Fibroblast of peridontal ligament (primary cell): ENCODE measurements at regions not wholly inside any gene's neighbourhood (a gene's known extent, or its start where the extent isn't known, plus 50 kb on each side); places are given as distances from the start of the nearest gene placed in this dataset.
"Not testable (repeated sequence)": the region's sequence is repeated elsewhere in the genome, so short reads cannot be mapped to it uniquely, and the experiment has no call there.

Experiments
- DNase-seq: peaks from one replicate; pipeline ENCODE4 v3.0.0-alpha.2; 2010; ENCODE audit errors: extremely low read depth

DNA sequence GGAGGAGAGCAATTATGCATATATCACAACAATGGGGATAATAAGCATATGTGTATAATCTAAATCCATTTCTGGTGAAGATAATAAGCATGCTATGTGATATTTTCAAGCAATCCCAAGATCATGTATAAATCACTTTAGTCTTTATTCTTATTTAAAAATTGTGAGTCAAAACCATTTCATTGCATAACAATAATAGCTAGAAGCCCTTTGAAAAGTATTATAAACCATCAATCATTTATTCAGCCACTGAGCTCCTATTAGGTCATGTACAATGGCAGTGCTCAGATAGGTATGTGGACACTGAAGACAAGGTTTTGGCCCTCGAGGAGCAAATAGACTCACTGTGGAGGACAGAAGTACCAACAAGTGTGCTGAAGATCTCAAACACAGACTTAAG lies 113.1 kb downstream of the CDCA7 start:
- no peak for DNase-seq

- no peak for DNase-seq
Observed at GRCh38 chr2:173468266-173468793, 113.7 kb downstream of the CDCA7 start.

GRCh38 chr2:173472112-173472511 lies 117.4 kb downstream of the CDCA7 start:
- DNase-seq: no peak

DNA sequence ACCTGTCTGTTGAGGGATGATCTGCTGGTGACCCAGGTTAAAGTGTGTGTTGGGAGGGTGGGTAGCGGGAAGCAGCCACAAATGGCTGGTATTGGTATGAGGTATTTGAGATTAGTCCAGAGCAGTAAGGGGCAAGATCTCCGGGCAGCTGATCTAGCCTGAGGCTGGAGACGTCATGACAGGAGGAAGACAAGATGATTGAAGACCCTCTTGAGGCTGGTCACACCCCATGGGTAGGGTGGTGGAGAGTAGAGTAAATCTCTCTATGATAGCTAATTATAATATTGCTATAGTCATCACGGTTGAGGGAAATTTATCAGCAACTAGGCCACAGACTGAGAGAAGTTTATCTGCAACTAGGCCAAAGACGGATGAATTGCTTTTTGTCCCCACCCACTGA lies 128.5 kb downstream of the CDCA7 start:
- DNase-seq: no peak

DNA sequence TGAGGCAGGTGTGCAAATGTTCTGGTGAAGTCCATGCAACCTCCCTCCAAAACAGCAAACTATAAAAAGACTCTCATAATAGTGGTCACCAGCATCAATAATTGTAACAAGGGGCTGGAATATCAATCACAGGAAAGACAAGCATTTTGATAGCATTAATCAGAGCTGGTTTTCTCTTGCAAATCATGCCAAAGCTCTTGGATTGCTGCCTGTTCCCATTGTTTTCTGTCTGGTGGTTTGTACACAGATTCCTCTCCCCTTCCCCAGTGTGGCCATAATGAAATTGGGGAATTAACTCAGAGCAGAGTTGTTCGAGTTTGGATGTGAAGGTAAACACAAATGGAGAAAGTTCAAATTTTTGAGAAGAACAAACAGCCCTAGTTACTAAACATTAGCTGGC lies 134.2 kb downstream of the CDCA7 start:
- no peak for DNase-seq

GRCh38 chr2:173491418-173491817 lies 136.7 kb downstream of the CDCA7 start:
- no peak for DNase-seq

DNA sequence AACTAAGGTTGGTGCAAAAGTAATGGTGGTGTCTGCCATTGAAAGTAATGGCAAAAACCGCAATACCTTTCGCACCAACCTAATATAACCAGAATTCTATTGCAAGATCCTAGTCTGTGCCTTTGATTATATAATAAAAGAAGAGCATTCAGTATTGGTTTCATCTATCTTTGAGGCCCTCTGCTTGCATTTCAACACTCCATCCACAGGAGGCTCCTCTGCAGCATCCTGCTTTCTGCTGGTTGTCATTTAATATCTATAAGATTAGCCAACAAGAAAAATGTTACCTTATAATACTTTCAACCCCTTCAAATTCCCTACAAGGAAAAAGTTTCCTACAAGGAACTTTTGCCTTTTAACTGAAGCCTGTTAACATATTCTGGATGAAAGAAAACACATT lies 139.2 kb downstream of the CDCA7 start:
- peak; percentile 9 for DNase-seq

GRCh38 chr2:173496746-173497145 lies 142.1 kb downstream of the CDCA7 start:
- DNase-seq: peak; percentile 75

GRCh38 chr2:173500953-173501352 lies 146.3 kb downstream of the CDCA7 start:
- DNase-seq: no peak

DNA sequence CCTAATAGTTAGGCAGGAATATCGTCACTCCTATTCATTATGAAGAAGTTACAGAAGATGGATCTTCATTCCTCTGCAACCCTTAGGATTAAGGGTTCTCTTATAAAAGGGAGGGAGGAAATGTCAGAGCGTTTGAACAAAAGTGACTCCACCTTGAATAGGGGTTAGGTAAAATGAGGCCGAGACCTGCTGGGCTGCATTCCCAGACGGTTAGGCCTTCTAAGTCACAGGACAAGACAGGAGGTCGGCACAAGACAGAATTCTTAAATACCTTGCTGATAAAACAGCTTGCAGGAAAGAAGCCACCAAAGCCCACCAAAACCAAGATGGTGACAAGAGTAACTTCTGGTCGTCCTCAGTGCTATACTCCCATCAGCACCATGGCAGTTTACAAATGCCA lies 147.6 kb downstream of the CDCA7 start:
- no peak for DNase-seq

DNA sequence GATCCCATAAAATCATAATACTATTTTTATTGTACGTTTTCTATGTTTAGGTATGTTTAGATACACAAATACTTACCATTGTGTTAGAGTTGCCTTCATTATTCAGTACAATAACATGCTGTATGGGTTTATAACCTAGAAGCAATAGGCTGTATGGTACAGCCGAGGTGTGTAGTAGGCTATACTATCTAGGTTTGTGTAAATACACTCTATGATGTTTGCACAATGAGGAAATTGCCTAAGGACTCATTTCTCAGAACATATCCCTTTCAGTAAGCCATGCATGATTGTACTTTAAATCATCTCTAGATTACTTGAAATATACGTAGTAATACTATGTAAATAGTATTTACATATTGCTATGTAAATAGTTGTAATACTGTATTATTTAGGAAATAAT lies 156.7 kb downstream of the CDCA7 start:
- no peak for DNase-seq

DNA sequence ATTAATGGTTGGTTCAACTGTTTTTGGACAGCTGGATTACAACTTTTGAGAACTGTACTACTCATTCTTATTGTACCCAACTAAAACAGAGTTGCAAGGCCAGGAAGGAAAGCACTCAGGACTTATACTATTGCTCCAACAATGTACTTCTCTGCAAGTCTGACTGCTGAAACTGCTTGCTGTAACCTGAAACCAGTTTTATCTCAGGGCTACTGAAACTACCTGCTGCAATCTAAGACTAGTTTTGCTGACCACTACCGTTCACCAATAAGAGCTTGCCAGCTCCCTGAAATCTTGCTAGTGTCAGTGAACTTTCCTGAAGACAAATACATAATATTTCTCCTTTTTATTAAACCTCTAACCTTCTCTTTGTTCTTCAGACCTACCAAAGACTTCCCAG lies 157.3 kb downstream of the CDCA7 start:
- no peak for DNase-seq

DNA sequence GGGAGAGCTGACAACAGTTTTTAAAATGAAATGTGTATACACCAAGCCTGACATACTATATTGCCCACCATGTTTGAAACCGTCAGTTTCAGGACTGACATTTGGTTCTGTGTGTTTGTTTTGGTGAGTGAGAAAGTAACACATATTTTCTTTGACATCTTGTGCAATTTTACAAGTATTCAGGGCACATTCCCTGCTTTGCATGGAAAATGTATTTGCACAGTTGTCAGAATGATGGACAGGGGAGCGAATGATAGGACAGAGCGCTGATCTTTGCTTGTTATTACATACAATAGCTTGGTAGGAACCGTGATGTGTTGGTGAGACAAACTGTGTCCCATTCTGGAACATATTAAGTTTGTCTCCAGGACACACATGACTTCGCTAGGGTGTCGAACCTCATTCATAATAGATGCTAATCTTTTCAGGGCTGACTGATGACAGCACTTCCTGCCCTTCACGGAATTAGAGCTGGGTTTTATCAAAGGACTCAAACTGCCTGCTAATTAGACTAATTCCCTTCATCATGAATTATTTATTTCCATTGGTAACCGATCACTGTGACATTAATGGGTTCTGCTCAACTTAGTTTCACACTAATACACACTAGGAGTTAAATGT lies 158.5 kb downstream of the CDCA7 start:
- DNase-seq: no peak

- no peak for DNase-seq
Observed at GRCh38 chr2:173520918-173521317, 166.2 kb downstream of the CDCA7 start.

DNA sequence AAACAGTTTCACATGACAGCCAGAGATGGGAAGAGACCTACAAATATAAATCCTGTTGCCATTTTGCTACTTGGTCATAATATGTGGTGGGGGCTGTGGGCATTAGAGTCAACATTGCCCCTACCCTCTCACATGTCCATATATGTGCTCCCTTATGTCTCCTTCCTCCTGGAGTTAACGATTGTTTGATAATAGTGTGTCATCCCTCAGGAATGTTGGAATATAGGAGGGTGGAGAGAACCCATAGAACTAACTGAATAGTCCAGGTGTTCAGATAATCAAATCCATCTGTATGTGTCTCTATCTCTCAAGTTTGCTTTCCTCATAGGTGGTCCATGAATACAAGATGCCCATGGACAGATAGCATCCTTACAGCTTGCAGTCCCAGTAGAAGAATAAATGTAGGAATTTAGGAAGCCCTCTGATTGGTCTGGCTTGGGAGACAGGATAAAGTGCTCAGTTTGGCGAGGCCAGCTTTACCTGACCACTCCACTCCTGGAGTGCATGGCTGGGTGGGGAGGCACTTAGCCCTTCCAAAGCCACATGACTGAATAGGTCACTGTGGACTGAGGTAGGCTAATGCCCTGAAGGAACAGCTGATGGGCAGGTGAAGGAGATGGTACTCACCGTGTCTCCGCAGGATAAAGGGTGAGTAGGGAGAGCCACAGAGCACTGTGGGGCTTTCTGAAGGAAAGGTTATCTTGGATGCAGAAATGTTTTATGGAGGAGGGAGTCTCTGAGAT lies 166.9 kb downstream of the CDCA7 start:
- no peak for DNase-seq

DNA sequence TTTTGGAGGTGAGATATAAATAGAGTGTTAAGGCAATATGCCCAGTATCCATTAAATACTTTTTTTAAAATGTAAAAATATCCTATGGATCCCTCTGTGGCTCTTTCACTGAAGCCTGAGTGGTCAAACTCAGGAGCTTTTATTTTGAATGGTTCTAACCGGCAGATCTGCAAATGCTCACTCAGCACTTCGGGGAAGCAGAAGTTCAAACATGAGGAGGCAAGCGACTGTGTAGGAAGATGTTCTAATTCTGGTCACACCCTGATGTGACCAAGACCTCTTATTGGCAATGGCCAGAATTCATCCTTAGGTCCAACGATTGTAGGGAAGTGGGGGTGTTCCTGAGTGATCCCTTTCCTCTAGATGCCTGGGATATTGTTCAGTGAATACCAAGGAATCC lies 168.8 kb downstream of the CDCA7 start:
- no peak for DNase-seq

- DNase-seq: no peak
Observed at GRCh38 chr2:173524256-173524955, 169.7 kb downstream of the CDCA7 start.

GRCh38 chr2:173532732-173533531 lies 178.3 kb downstream of the CDCA7 start:
- DNase-seq: not testable (repeated sequence)

DNA sequence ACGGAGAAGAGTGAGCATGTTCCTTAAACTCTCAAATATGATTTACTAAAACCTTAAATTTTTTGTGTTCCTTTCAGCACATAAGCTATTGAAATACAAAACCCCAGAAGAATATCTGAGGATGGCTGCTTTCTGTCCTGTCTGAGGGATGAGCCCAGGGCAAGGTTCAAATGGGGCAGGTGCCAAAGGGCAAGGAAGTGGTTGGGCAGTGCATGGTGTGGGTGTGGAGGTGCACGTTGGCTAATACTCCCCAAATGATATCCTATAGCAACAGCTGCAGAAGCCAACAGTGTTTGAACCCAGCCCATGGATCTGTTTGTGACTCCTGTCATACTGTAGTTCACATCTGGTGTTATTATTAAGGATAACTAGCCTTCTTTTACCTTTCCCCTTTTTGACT lies 183.0 kb downstream of the CDCA7 start:
- DNase-seq: no peak

GRCh38 chr2:173539615-173540014 lies 184.9 kb downstream of the CDCA7 start:
- no peak for DNase-seq

DNA sequence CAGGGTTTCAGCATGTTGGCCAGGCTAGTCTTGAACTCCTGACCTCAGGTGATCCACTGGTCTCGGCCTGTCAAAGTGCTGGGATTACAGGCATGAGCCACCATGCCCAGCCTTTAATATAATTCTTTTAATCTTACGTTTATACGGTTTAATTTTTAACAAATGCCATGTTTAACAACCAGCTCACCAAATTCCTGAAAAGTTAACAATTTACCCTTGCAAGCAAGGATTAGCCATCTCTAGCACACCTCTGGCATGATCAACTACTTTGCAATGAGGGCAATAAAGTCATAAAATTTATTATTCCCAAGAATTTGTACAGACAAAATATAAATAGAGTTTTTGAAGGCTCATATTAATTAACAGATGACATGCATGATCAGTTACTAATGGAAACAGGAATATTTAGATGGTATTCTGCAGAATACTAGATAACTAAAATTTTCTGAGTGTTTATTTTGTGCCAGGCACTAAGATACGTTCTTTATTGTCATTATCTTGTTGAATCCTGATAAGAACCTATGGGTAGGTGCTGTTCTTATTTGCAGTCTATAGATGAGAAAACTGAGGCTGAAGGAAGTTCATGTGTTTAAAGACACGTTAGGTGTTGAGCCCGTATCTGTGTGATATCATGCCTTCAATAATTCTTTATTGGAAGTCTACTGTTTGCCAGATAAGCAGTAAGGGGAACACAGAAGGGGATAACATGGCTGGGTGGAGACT lies 190.1 kb downstream of the CDCA7 start:
- no peak for DNase-seq
